H9 (cell line): ENCODE measurements at regions not wholly inside any gene's neighbourhood (a gene's known extent, or its start where the extent isn't known, plus 50 kb on each side); places are given as distances from the start of the nearest gene placed in this dataset.

Source experiments
- DNase-seq: peaks from one replicate; pipeline ENCODE4 v3.0.0-alpha.2; 2017
- H2AFZ ChIP-seq: one replicate; pipeline ENCODE4 v1.6.1; 2013; ENCODE audit warnings: mild to moderate bottlenecking, low read length, control low read depth, moderate library complexity
- H2AK5ac ChIP-seq: 2 replicates; pipeline ENCODE4 v1.6.1; 2013; ENCODE audit warnings: low read length, control low read depth, mixed read lengths; ENCODE audit not compliant: insufficient read length
- H2BK120ac ChIP-seq: one replicate; pipeline ENCODE4 v1.6.1; 2013; ENCODE audit warnings: low read depth, mild to moderate bottlenecking, low read length, control low read depth, inconsistent platforms; ENCODE audit not compliant: poor library complexity, severe bottlenecking
- H2BK12ac ChIP-seq: 2 replicates; pipeline ENCODE4 v1.6.1; 2013; ENCODE audit warnings: low read length, control low read depth, mixed read lengths, low read depth; ENCODE audit not compliant: insufficient read length
- H2BK15ac ChIP-seq: 2 replicates; pipeline ENCODE4 v1.6.1; 2013; ENCODE audit warnings: low read depth, low read length, control low read depth
- H2BK20ac ChIP-seq: one replicate; pipeline ENCODE4 v1.6.1; 2013; ENCODE audit warnings: low read depth, mild to moderate bottlenecking, low read length, control low read depth, inconsistent platforms; ENCODE audit not compliant: poor library complexity, severe bottlenecking
- H2BK5ac ChIP-seq: 2 replicates; pipeline ENCODE4 v1.6.1; 2013; ENCODE audit warnings: low read length, control low read depth, mixed read lengths; ENCODE audit not compliant: insufficient read length
- H3K14ac ChIP-seq: 2 replicates; pipeline ENCODE4 v1.6.1; 2013; ENCODE audit warnings: low read length, control low read depth; ENCODE audit not compliant: insufficient read depth
- H3K18ac ChIP-seq: 2 replicates; pipeline ENCODE4 v1.6.1; 2013; ENCODE audit warnings: low read depth, mild to moderate bottlenecking, mixed read lengths, low read length, control low read depth; ENCODE audit not compliant: insufficient read length
- H3K23ac ChIP-seq: 2 replicates; pipeline ENCODE4 v1.6.1; 2013; ENCODE audit warnings: low read length, control low read depth, mixed read lengths, low read depth; ENCODE audit not compliant: insufficient read length
- H3K23me2 ChIP-seq: 2 replicates; pipeline ENCODE4 v1.6.1; 2013; ENCODE audit warnings: low read depth, mild to moderate bottlenecking, mixed read lengths, low read length, control low read depth; ENCODE audit not compliant: insufficient read length, poor library complexity, severe bottlenecking
- H3K27ac ChIP-seq: 2 replicates; pipeline ENCODE4 v1.5.1; 2013; ENCODE audit warnings: low read length, control low read depth, mixed read lengths, low read depth; ENCODE audit not compliant: insufficient read length
- H3K27me3 ChIP-seq: 2 replicates; pipeline ENCODE4 v1.6.1; 2013; ENCODE audit warnings: low read length, control low read depth, inconsistent platforms; ENCODE audit not compliant: insufficient read depth
- H3K4ac ChIP-seq: 2 replicates; pipeline ENCODE4 v1.6.1; 2013; ENCODE audit warnings: low read depth, mild to moderate bottlenecking, control low read depth, inconsistent platforms, low read length, moderate library complexity
- H3K4me1 ChIP-seq: 2 replicates; pipeline ENCODE4 v1.6.1; 2013; ENCODE audit warnings: low read length, control low read depth, inconsistent platforms; ENCODE audit not compliant: insufficient read depth
- H3K4me2 ChIP-seq: 2 replicates; pipeline ENCODE4 v1.6.1; 2013; ENCODE audit warnings: low read length, control low read depth, mixed read lengths; ENCODE audit not compliant: insufficient read length, insufficient read depth
- H3K56ac ChIP-seq: 2 replicates; pipeline ENCODE4 v1.6.1; 2013; ENCODE audit warnings: low read depth, mild to moderate bottlenecking, mixed read lengths, low read length, control low read depth; ENCODE audit not compliant: insufficient read length
- H3K79me1 ChIP-seq: 2 replicates; pipeline ENCODE4 v1.6.1; 2013; ENCODE audit warnings: low read depth, mild to moderate bottlenecking, moderate library complexity, low read length, control low read depth, inconsistent platforms; ENCODE audit not compliant: insufficient read depth, poor library complexity, severe bottlenecking
- H3K79me2 ChIP-seq: 2 replicates; pipeline ENCODE4 v1.6.1; 2013; ENCODE audit warnings: low read length, control low read depth, inconsistent platforms; ENCODE audit not compliant: insufficient read depth
- H3K9ac ChIP-seq: 2 replicates; pipeline ENCODE4 v1.6.1; 2013; ENCODE audit warnings: low read length, control low read depth, mixed read lengths; ENCODE audit not compliant: insufficient read length; ENCODE audit errors: extremely low read depth
- H3K9me3 ChIP-seq: one replicate; pipeline ENCODE4 v1.6.1; 2013; ENCODE audit warnings: low read depth, low read length, inconsistent platforms; ENCODE audit not compliant: control insufficient read depth
- H3T11ph ChIP-seq: one replicate; pipeline ENCODE4 v1.6.1; 2013; ENCODE audit warnings: mild to moderate bottlenecking, low read length, control low read depth, inconsistent platforms
- H4K20me1 ChIP-seq: one replicate; pipeline ENCODE4 v1.6.1; 2013; ENCODE audit not compliant: control insufficient read depth, insufficient read length, insufficient read depth
- H4K5ac ChIP-seq: 2 replicates; pipeline ENCODE4 v1.6.1; 2013; ENCODE audit warnings: low read depth, mild to moderate bottlenecking, mixed read lengths, low read length, control low read depth; ENCODE audit not compliant: insufficient read length
- H4K8ac ChIP-seq: replicated peaks from 2 replicates; pipeline ENCODE4 v1.6.1; 2013; ENCODE audit warnings: low read length, control low read depth, mixed read lengths, low read depth; ENCODE audit not compliant: insufficient read length
- H4K91ac ChIP-seq: 2 replicates; pipeline ENCODE4 v1.6.1; 2013; ENCODE audit warnings: low read depth, mild to moderate bottlenecking, moderate library complexity, mixed read lengths, low read length, control low read depth; ENCODE audit not compliant: insufficient read length
- H3K27ac Mint-ChIP-seq, 3 experiments: 2 replicates in 2 of 3; 3 replicates in 1 of 3; pipeline ENCODE4 v1.8.0; 2020 to 2021; ENCODE audit warnings: mixed read lengths in 3 of 3, mild to moderate bottlenecking in 1 of 3, moderate library complexity in 1 of 3
- H3K27me3 Mint-ChIP-seq: 2 replicates; pipeline ENCODE4 v1.8.0; 2021; ENCODE audit warnings: low read depth, mild to moderate bottlenecking, moderate library complexity, mixed read lengths
- H3K36me3 Mint-ChIP-seq, 3 experiments: 2 replicates in 2 of 3; 3 replicates in 1 of 3; pipeline ENCODE4 v1.8.0; 2020 to 2021; ENCODE audit warnings: low read depth in 3 of 3, mixed read lengths in 3 of 3; ENCODE audit not compliant: insufficient read depth in 1 of 3
- H3K4me1 Mint-ChIP-seq, 2 experiments: 2 replicates each; pipeline ENCODE4 v1.8.0; 2020; ENCODE audit warnings: mixed read lengths in 2 of 2
- H3K4me3 Mint-ChIP-seq, 2 experiments: 2 replicates in 1 of 2; 3 replicates in 1 of 2; pipeline ENCODE4 v1.8.0; 2020 to 2021; ENCODE audit warnings: mild to moderate bottlenecking in 2 of 2, mixed read lengths in 2 of 2, moderate library complexity in 1 of 2
- H3K9me3 Mint-ChIP-seq, 2 experiments: 2 replicates in 1 of 2; 3 replicates in 1 of 2; pipeline ENCODE4 v1.8.0; 2020; ENCODE audit warnings: mild to moderate bottlenecking in 2 of 2, mixed read lengths in 2 of 2, moderate library complexity in 1 of 2
- WGBS: extraction: QIAGEN DNeasy Blood & Tissue Kit; methylation state at CpG from one replicate; pipeline ENCODE4 v1.1.7; 2013; ENCODE audit warnings: missing lambda C conversion rate, low lambda C conversion rate, mixed read lengths; ENCODE audit not compliant: insufficient read length; ENCODE audit errors: extremely low coverage; 5-methylcytosine and 5-hydroxymethylcytosine counted together
- TF ChIP-seq, protein P1 (sequence below): fragments of 200-600 bp; sonication (generic); conservative IDR thresholded peaks from 3 replicates; pipeline ENCODE4 v1.8.0; 2021; ENCODE audit warnings: antibody characterized with exemption, mild to moderate bottlenecking

- Histone ChIP-seq H3K27me3 (no peaks in the 10 kb centered on the region), H3K18ac (no peak overlapping the region), H3K9me3 (no peaks in the 10 kb centered on the region), H3K27ac (no peak overlapping the region), H3K23me2 (no peaks in the 10 kb centered on the region), H4K20me1 (no peaks in the 10 kb centered on the region), H3K23ac (no peak overlapping the region), H2AK5ac (no peak overlapping the region), H2BK12ac (no peak overlapping the region), H3K4me2 (no peak overlapping the region), H4K91ac (no peak overlapping the region), H3T11ph (no peak overlapping the region), H4K5ac (no peak overlapping the region), H2BK5ac (no peak overlapping the region), H3K14ac (no peak overlapping the region), H3K9ac (no peak overlapping the region), H2BK20ac (no peak overlapping the region), H3K79me1 (no peaks in the 10 kb centered on the region), H3K4me1 (no peaks in the 10 kb centered on the region), H4K8ac (no peak overlapping the region), H3K79me2 (no peaks in the 10 kb centered on the region), H2AFZ (no peak overlapping the region), H3K56ac (no peak overlapping the region), H2BK15ac (no peak overlapping the region), H2BK120ac (no peak overlapping the region), H3K4ac (no peak overlapping the region)
- H3K27ac Mint-ChIP-seq = no peak overlapping the region
- no peaks in the 10 kb centered on the region for H3K27me3 Mint-ChIP-seq
- WGBS = no CpG with 5 or more reads among the region's 4 CpGs
- TF ChIP-seq, protein P1, sequence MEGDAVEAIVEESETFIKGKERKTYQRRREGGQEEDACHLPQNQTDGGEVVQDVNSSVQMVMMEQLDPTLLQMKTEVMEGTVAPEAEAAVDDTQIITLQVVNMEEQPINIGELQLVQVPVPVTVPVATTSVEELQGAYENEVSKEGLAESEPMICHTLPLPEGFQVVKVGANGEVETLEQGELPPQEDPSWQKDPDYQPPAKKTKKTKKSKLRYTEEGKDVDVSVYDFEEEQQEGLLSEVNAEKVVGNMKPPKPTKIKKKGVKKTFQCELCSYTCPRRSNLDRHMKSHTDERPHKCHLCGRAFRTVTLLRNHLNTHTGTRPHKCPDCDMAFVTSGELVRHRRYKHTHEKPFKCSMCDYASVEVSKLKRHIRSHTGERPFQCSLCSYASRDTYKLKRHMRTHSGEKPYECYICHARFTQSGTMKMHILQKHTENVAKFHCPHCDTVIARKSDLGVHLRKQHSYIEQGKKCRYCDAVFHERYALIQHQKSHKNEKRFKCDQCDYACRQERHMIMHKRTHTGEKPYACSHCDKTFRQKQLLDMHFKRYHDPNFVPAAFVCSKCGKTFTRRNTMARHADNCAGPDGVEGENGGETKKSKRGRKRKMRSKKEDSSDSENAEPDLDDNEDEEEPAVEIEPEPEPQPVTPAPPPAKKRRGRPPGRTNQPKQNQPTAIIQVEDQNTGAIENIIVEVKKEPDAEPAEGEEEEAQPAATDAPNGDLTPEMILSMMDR = no peak
- H3K9me3 Mint-ChIP-seq = peaks cover 12 to 15% of the 10 kb centered on the region in 2 experiments
- H3K4me1 Mint-ChIP-seq = no peaks in the 10 kb centered on the region
- H3K36me3 Mint-ChIP-seq = peaks cover 4 to 14% (median 13%) of the 10 kb centered on the region in 3 experiments
- H3K4me3 Mint-ChIP-seq = no peak overlapping the region
- DNase-seq = no peak
Measured at GRCh38 chr13:103573446-103573845, 507.2 kb upstream of the SLC10A2 start.
